ENCODE measurements at regions not wholly inside any gene's neighbourhood (a gene's known extent, or its start where the extent isn't known, plus 50 kb on each side); places are given as distances from the start of the nearest gene placed in this dataset.

GRCh38 chr6:22752522-22752921 lies 183.2 kb downstream of the HDGFL1 start:
- TF ChIP-seq CTCF (IDR thresholded peaks at IDR 0.05): no peak
- TF ChIP-seq POLR2A (IDR thresholded peaks at IDR 0.05): no peak

Data from sigmoid colon (tissue), 3 donors.